H1 (cell line): ENCODE measurements at regions not wholly inside any gene's neighbourhood (a gene's known extent, or its start where the extent isn't known, plus 50 kb on each side); places are given as distances from the start of the nearest gene placed in this dataset.

Experiments
- CHD1 ChIP-seq: IDR thresholded peaks from 2 replicates; pipeline ENCODE4 v1.6.1; 2012; ENCODE audit warnings: low read depth, low read length, improper control_type of control experiment
- CTCF ChIP-seq, 3 experiments: IDR thresholded peaks; 1 replicate in 2 of 3; 2 replicates in 1 of 3; pipeline versions ENCODE4 v1.5.1 to v1.6.1; 2011; ENCODE audit warnings: low read length in 3 of 3, mild to moderate bottlenecking in 3 of 3, inconsistent platforms in 2 of 3, low read depth in 1 of 3, moderate library complexity in 1 of 3; ENCODE audit not compliant: insufficient read depth in 1 of 3; ENCODE audit errors: control extremely low read depth in 1 of 3
- EP300 ChIP-seq, 2 experiments: IDR thresholded peaks; 1 replicate in 1 of 2; 2 replicates in 1 of 2; pipeline ENCODE4 v1.6.1; 2011 to 2012; ENCODE audit warnings: low read depth in 2 of 2, low read length in 2 of 2, mild to moderate bottlenecking in 2 of 2, borderline replicate concordance in 1 of 2, inconsistent platforms in 1 of 2, moderate library complexity in 1 of 2
- EZH2 ChIP-seq: fragments of 200-600 bp; sonication (generic); IDR thresholded peaks from 2 replicates; pipeline ENCODE4 v1.7.1; 2012; ENCODE audit warnings: low read depth, mild to moderate bottlenecking, moderate library complexity, low read length, inconsistent platforms; ENCODE audit not compliant: severe bottlenecking
- HDAC6 ChIP-seq: IDR thresholded peaks from one replicate; pipeline ENCODE4 v1.7.1; 2012; ENCODE audit warnings: low read depth, mild to moderate bottlenecking, inconsistent platforms, low read length, moderate library complexity
- PHF8 ChIP-seq: fragments of 200-600 bp; sonication (generic); conservative IDR thresholded peaks from 2 replicates; pipeline ENCODE4 v1.7.1; 2012; ENCODE audit warnings: low read depth, mild to moderate bottlenecking, inconsistent platforms, low read length, moderate library complexity

- TF ChIP-seq CTCF (IDR thresholded peaks at IDR 0.05; ENCODE audit: control extremely low read depth in 1 of 3, insufficient read depth in 1 of 3, low read depth in 1 of 3, low read length in 3 of 3) (no peak), HDAC6 (no peak), EZH2 (no peak), PHF8 (no peak), EP300 (IDR thresholded peaks at IDR 0.05; ENCODE audit: borderline replicate concordance in 1 of 2, low read depth in 2 of 2, low read length in 2 of 2) (no peak), CHD1 (no peak)
Measured at GRCh38 chr12:58028294-58028693, 86.9 kb downstream of the ATP23 start (continued).
